Sigmoid colon (tissue), 4 donors: ENCODE measurements at regions not wholly inside any gene's neighbourhood (a gene's known extent, or its start where the extent isn't known, plus 50 kb on each side); places are given as distances from the start of the nearest gene placed in this dataset.

Source experiments
- POLR2A ChIP-seq, 2 donors: fragments of 450-650 bp; IDR thresholded peaks; one replicate each; pipeline ENCODE4 v1.6.1; 2016; ENCODE audit warnings: antibody characterized with exemption in 2 of 2, mild to moderate bottlenecking in 2 of 2, moderate library complexity in 2 of 2
- POLR2AphosphoS5 ChIP-seq, 4 donors: sonication (generic); formaldehyde crosslinking; IDR thresholded peaks; one replicate each; pipeline ENCODE4 v1.6.1; 2017; ENCODE audit warnings: antibody characterized with exemption in 4 of 4
- TF ChIP-seq, protein P1 (sequence below), 4 experiments: fragments of 450-650 bp in 3 of 4; fragments of 200-600 bp in 1 of 4; IDR thresholded peaks; one replicate each; pipeline ENCODE4 v1.5.1; 2016 to 2019; ENCODE audit warnings: antibody characterized with exemption in 4 of 4, mild to moderate bottlenecking in 3 of 4, moderate library complexity in 2 of 4

DNA sequence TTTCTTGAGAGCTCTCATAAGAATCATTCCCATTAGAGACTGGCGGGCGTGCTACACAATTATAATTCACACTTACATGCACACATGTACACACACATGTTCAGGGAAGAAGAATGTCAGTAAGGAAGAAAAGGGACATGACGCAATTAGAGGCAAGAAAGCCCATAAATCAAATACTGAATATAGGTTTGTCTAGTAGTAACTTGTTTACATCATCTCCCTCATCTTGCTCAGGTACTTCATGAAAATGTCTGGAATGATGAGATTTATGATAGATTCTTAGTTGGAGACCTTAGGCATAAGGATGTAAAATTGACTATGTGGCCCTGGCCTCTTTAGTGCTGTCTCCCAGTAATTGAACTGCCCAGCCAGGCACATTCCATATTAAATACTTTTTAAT, 628.0 kb upstream of the PCDH20 start:
- TF ChIP-seq, protein P1, sequence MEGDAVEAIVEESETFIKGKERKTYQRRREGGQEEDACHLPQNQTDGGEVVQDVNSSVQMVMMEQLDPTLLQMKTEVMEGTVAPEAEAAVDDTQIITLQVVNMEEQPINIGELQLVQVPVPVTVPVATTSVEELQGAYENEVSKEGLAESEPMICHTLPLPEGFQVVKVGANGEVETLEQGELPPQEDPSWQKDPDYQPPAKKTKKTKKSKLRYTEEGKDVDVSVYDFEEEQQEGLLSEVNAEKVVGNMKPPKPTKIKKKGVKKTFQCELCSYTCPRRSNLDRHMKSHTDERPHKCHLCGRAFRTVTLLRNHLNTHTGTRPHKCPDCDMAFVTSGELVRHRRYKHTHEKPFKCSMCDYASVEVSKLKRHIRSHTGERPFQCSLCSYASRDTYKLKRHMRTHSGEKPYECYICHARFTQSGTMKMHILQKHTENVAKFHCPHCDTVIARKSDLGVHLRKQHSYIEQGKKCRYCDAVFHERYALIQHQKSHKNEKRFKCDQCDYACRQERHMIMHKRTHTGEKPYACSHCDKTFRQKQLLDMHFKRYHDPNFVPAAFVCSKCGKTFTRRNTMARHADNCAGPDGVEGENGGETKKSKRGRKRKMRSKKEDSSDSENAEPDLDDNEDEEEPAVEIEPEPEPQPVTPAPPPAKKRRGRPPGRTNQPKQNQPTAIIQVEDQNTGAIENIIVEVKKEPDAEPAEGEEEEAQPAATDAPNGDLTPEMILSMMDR (IDR thresholded peaks at IDR 0.05): no peak
- no peak for TF ChIP-seq POLR2A (IDR thresholded peaks at IDR 0.05)
- TF ChIP-seq POLR2AphosphoS5 (IDR thresholded peaks at IDR 0.05): no peak
